GM20000 (cell line): ENCODE measurements at regions not wholly inside any gene's neighbourhood (a gene's known extent, or its start where the extent isn't known, plus 50 kb on each side); places are given as distances from the start of the nearest gene placed in this dataset.

Experiments
- DNase-seq: peaks from one replicate; pipeline ENCODE4 v3.0.0; 2012; ENCODE audit warnings: low spot score
- CTCF ChIP-seq: IDR thresholded peaks from 2 replicates; pipeline ENCODE4 v1.5.1; 2012; ENCODE audit warnings: mild to moderate bottlenecking, control low read depth; ENCODE audit errors: extremely low read depth, missing control alignments

- no peak for DNase-seq
- no peak for TF ChIP-seq CTCF
These were observed 341.7 kb downstream of the CD83 start for GRCh38 chr6:14459315-14459714.

GRCh38 chr6:14460556-14460955 lies 343.0 kb downstream of the CD83 start:
- no peak for TF ChIP-seq CTCF
- no peak for DNase-seq

- TF ChIP-seq CTCF = no peak
- no peak for DNase-seq
These were observed 344.6 kb downstream of the CD83 start for GRCh38 chr6:14462135-14462534.

GRCh38 chr6:14462566-14462965 lies 345.0 kb downstream of the CD83 start:
- no peak for DNase-seq
- no peak for TF ChIP-seq CTCF

- no peak for TF ChIP-seq CTCF
These were observed 345.5 kb downstream of the CD83 start for GRCh38 chr6:14463110-14463509.

GRCh38 chr6:14464055-14464454 lies 346.5 kb downstream of the CD83 start:
- no peak for TF ChIP-seq CTCF
- DNase-seq = no peak

More at GRCh38 chr6:14463110-14463509, 345.5 kb downstream of the CD83 start:
- DNase-seq = no peak

- no peak for DNase-seq
- TF ChIP-seq CTCF = no peak
These were observed 347.1 kb downstream of the CD83 start for GRCh38 chr6:14464716-14465115.

- TF ChIP-seq CTCF = no peak
- DNase-seq = no peak
These were observed 348.7 kb downstream of the CD83 start for GRCh38 chr6:14466278-14466677.
